GM18498 (cell line): ENCODE measurements at regions not wholly inside any gene's neighbourhood (a gene's known extent, or its start where the extent isn't known, plus 50 kb on each side); places are given as distances from the start of the nearest gene placed in this dataset.
"Not testable (repeated sequence)": the region's sequence is repeated elsewhere in the genome, so short reads cannot be mapped to it uniquely, and the experiment has no call there.

ENCODE experiments used
- ATAC-seq: cut with Tn5 transposase; IDR thresholded peaks from one replicate; pipeline ENCODE4 v1.9.1; 2021; ENCODE audit warnings: mild to moderate bottlenecking, moderate library complexity; ENCODE audit not compliant: unreplicated experiment

DNA sequence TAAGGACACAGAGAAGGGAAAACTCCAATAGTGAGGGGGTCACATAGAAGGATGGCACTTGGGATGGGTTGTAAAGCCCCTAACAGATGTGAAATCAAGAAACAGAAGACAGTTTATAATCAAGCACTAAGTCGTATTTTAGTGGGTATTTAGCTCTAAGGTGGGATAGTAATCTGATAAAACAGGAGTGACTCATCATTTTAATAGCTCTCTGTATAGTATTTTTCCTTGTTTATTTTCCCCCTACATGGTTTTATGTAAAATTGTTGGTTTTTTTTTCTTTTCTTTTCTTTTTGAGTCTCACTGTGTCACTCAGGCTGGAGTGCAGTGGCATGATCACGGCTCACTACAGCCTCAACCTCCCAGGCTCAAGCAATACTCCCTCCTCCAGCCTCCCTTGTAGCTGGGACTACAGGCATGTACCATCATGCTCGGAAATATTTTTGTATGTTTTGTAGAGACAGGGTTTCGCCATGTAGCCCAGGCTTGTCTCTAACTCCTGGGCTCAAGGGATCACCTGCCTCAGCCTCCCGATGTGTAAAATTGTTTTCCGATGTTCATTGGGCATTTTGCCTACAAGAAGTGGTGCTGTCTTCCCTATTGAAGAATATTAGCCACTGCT lies 142.6 kb upstream of the SERPINE2 start:
- no peak for ATAC-seq

DNA sequence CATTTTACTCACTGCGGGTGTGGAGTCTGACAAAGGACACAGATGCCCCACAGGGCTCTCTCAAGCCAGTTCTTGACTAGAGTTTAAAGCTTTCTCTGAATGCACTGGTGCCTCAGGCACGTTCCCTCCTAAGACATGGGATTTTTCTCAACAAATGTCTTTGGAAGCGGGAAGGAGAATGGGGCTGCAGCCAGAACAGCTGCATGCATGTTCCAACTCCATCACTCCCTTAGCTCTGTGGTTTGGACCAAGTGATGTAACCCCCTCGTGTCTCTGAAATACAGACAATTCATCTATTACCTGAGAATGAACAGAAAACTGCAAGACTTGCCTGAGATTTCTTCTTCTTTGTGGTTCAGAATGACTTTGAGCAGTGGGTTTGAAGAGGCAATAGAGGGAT lies 141.7 kb upstream of the SERPINE2 start:
- ATAC-seq = no peak

DNA sequence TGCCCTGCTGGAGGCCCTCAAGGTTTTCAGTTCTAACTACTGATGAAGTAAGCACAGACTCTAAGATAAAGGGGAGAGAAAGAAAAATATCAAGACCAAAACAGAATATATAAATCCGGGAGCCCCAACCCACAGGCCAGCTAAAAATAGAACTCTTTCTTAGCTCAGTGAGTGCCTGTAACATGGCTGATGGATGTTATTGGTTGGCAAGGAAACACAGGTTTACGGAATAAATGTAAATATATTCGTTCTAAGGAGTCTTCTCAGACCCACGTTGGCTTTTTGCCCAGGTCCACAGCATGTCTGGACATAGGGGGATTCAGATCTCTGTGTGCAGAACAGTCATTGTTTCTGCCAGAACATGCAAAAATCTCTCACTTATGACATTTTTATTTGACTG lies 139.0 kb upstream of the SERPINE2 start:
- no peak for ATAC-seq

DNA sequence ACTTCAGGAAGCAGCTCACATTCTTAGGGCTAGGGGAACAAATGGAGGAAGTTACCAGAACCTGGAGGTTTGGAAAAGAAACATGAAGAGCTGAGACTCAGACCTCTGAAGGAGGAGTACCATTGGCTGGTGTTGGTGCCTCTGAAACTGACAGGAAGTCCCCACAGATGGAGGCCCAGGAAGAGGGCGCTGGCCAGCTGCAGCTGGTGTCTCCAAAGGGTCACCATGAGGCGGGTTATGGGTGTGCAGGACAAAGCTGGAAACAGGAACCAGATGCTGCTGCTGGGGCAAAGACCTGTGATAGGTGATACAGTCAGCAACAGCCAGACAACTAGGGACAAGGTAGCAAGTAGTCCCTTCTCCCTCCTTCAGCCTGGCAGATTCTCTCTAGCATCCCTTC lies 136.5 kb upstream of the SERPINE2 start:
- ATAC-seq = no peak

DNA sequence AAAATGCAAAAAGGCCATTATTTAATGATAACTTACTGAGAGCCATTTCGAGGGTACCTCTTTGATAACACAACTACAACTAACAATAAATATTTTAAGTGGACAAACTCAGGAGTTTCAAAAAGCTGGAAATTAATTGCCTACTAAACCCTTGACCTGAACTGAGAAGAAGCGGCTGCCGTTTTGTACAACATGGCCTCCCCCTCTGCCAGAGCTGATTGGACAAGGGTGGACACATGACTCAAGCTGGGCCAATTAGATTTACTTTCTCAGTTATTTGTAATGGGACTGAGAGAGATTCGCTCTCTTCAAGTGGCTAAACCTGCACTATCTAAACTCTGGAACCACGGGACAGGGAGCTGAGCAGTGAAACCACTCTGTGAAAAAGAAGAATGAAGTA lies 135.9 kb upstream of the SERPINE2 start:
- ATAC-seq = no peak

DNA sequence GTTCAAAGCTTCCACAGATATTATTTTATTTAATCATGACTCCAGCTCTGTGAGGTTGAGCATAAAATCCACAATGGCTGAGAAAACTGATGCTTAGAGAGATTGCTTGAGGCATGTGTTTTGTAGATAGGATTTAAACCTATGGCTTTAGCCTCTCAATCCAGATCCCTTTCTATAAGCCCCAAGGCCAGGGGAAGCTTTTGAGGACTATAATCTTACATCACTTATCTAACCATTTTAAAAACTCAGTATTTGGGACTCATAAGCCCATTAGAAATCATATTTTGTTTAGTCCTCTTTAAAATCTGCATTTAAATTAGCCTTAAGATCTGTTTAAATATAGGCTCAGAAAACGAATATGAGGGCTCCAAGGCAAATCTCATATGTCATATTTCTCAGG lies 135.4 kb upstream of the SERPINE2 start:
- no peak for ATAC-seq

DNA sequence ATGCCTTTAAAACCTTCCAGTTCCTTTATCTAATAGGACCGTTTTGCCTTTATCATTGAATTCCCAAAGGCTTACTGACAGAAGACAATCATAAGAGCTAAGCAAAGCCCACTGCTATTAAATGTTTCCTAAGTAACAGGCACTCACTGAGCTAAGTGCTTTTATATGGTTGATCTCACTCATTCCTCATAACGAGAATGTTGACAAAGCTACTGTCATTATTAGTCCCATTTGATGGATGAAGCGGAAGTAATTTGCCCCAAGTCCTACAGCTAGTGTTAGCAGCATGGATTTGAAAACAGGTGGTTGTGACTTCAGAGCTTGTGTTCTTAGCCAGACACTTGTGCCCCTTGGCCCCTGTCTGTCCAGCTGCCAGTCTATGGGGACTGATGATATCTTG lies 134.8 kb upstream of the SERPINE2 start:
- no peak for ATAC-seq

DNA sequence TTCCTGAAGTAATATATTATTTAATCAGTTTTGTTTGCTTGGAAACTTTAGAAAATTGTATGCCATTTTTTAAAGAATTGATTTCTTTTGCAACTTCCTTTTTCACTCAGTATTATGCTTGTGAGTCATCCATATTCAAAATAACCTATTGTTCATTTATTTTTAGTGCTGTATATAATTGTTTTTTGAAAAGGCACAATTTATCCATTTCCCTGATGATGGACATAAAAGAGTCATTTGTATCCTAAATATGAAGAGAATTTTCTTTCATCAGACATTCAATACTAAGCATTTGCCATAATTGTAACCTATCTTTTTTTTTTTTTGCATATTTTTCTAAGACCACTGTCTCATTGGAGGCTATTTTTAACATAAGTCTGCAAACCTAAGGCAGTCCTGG lies 134.1 kb upstream of the SERPINE2 start:
- no peak for ATAC-seq

DNA sequence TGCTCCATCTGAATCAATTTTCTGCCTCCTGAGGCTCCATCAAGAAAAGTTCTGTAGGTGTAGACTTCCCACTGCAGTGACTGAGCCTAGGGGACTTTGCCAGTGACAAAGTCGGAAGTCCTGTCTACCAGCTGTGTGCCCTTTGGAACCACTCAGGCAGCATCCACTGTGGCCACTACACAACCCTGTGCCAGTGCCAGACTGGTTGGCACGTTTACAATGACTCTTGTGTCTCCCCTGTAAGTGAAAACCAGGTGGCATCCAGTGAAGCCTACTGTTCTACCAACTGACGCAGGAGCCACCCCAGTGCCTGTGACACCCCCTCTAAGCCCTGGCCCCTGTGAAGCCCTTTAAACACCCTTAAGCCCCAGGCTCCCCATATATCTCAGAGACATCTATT lies 132.1 kb upstream of the SERPINE2 start:
- ATAC-seq = no peak

DNA sequence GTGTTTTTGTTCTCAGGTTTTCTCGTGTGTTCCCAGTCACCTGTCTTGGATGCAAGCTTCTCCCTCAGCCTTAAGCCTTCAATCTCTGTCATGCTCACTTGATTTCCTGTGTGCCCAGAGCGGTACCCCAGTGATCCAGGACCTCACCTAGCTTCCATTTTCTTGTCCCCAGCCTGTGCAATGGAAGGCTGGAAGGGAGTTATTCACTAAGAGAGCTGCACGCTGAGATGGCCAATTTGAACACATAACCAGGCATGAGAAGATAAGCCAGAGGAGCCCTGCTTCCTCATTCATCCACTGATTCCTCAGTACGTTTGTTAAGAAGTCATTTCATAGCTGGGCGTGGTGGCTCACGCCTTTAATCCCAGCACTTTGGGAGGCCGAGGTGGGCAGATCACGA lies 130.8 kb upstream of the SERPINE2 start:
- no peak for ATAC-seq

DNA sequence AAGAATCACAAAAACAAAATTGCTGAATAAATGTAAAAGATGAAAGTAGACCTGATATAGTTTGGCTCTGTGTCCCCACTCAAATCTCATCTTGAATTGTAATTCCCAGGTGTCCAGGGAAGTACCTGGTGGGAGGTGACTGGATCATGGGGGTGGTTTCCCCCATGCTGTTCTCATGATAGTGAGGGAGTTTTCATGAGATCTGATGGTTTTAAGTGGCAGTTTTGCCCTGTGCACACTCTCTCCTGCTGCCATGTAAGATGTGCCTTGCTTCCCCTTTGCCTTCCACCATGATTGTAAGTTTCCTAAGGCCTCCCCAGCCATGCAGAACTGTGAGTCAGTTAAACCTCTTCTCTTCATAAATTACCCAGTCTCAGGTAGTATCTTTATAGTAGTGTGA lies 128.7 kb upstream of the SERPINE2 start:
- ATAC-seq = not testable (repeated sequence)

DNA sequence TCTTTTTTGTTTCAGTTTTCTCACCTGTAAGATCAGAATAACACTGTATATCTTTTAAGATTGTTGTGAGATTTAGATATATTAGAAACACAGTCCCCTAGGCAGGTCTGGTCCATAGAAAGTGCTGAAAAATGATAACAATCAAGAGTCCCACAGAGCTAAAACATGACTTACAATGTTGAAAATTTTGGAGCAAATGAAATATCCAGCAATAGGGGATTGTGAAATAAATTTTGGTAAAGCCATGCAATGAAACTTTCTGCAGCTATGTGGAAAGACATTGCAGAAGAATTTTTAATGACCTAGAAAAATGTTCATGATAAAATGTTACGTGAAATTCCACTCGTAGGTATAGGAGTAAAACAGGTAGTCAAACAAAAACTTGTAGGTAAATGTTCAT lies 127.6 kb upstream of the SERPINE2 start:
- no peak for ATAC-seq

DNA sequence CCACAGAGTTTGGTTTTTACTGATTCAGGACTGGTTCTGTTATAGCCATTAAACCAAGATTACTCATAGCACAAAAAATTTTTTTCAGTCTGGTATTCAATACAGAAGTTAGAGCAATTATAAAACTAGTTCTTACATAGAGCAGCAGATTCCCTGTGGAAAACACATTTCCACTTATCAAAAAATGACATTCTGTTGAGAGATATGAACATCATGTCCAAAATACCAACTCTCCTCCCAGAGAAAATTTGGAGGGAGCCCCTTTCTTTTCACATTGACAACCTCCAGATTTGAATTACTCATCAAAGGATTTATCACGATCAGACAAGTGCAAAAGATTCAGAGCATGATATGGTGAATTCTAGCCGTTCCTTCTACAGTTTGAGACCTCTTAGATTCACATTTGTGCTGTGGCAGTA lies 126.8 kb upstream of the SERPINE2 start:
- no peak for ATAC-seq

DNA sequence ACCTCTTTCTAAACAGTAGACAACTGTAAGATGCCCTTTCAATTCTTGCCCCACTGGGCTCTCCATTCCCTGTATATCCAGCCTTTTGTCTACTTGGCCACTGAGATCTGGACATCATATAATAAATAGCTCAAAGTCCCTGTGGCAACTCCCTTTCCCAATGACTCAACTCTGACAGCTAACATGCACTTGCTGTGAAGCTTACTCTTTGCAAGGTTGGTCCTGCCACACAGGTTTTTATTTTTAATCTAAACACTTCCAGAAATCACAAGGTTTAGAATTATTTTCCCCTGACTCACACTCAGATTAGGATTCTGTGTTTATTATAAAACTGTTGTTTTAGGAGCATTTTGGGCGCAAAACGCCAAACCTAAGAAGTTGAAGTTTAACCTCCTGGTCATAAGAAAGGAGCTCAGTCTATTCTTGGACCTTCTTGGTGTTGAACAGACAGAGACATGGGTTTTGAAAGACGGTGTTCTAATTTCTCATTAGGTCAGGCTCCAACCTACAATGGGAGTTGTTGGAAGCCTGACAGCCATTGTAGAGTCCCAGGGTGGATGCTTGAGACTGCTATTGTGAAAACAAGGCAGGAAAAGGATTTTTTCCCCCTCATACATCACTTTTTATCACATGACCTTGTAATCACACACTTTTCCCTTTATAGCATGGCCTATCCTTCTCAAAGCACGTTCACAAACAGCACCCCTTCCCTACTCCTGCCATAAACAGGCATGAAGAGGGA lies 124.7 kb upstream of the SERPINE2 start:
- no peak for ATAC-seq

DNA sequence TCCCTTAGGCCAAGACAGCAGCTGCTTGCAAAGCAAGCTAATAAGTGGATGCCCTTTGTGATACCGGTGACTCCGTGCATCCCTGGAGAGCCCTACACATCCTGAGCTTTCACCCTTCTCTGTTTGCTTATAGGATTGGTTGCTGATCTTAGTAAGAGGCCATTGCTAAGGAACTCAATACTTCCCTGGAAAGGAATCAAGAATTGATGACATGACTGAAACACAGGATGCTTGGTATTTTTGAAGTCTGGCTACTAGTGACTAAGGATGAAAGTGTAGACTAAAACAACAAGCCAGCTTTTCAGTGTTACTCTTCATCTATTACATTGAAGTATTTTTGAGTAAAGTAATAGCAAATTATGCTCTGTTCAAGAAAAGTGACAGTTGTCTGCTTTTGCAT lies 123.0 kb upstream of the SERPINE2 start:
- ATAC-seq = no peak

DNA sequence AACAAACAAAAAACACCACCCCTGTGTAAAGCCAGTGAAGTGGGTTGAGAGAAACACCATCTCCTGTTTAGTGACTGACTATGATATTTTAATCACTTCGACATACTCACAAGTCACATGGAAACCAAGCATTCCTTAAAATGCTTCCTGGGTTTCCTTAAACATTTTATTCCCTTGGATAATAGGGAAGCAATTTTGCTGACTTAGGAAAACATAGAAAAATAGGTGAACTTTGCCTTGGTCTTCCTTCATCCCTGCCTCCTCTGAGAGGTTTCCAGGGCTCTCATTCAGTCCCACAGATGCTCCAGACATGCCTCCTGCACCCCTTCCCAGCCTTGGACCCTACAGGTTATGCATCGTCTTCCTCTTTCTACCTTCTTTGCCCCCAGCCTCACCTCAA lies 122.6 kb upstream of the SERPINE2 start:
- no peak for ATAC-seq

DNA sequence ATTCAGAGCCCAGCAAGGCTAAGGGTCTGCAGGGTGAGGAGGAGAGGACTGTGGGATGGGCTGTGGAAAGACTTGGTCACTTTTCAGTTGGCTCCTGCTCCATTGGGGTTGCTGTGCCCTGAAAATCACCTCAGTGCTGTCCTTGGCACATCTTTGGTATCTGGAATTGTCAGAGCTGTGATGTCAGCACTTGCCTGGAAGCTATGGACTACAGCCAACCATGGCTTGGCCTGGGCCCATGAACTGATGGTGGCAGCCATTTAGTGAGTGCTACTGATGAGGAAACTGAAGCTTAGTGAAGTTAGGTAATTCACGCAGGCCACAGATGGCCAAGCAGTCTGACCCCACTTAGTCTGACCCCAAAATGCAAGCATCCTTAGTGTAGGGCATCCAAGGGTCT lies 121.8 kb upstream of the SERPINE2 start:
- no peak for ATAC-seq

DNA sequence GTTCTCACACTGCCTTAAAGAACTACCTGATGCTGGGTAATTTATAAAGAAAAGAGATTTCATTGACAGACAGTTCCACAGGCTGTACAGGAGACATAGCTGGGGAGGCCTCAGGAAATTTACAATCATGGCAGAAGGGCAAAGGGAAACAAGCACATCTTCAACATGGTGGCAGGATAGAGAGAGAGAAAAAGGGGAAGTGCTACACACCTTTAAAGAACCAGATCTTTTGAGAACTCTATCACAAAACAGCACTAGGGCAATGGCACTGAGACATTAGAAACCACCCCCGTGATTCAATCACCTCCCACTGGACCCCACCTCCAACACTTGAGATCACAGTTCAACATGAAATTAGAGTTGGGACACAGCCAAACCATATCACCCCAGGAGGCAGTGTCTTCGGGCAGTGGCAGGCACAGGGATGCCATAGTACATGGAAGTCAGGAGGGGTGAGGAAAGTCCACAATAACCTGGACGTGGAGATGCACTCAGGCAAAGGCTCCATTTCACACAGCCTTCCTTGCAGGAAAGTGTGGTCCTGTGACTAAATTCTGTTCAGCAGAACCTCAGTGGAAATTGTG lies 120.4 kb upstream of the SERPINE2 start:
- ATAC-seq = no peak

DNA sequence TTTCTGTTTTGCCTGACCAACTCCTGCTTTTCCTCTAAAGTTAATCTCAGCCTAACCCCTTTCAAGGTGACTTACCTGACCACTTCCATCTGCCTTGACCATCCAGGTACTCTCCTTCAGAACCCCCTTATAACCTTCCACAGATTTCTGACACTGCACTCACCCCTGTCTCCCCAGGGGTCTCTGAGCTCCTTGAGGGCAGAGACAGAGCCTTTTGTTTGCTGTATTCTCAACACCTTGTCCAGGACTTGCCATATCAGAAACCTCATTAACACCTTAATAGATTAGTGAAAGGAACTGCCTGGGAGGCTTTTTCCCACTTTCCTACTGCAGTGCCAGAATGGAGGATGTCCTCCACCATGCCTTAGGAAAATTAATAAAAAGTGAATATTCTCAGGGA lies 119.7 kb upstream of the SERPINE2 start:
- no peak for ATAC-seq

DNA sequence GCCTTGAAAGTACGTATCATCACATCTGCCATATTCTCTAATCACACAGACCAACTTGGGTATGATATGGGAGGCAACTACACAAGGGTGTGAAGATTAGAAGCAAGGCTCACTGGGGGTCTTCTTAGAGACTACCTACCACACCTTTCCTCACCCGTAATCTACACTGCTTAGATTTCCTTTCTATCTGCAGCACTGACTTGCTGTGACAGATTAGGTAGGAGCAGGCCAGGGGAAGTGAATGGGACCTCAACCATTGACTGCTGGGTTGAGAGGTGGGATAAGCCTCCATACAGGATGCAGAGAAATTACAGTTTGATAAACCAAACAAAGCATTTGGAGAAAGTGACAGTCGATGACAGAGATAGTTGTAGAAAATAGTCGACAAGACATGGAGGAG lies 119.0 kb upstream of the SERPINE2 start:
- ATAC-seq = no peak

DNA sequence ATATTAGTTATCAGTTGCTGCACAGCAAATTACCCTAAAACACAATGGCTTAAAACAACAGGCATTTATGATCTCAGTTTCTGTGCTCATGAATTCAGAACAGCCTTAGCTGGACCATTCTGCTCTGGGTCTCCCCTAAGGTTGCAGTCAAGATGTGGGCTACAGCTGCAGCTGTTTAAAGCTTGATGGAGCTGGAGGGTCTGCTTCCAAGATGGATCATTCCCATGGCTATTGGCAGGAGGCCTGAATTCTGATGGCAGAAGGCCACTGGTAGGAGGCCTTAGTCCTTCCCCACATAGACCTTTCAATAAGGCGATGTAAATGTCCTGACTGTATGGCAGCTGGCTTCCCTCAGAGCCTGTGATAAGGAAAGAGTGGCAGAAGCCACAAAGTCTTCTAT lies 118.6 kb upstream of the SERPINE2 start:
- ATAC-seq = no peak

DNA sequence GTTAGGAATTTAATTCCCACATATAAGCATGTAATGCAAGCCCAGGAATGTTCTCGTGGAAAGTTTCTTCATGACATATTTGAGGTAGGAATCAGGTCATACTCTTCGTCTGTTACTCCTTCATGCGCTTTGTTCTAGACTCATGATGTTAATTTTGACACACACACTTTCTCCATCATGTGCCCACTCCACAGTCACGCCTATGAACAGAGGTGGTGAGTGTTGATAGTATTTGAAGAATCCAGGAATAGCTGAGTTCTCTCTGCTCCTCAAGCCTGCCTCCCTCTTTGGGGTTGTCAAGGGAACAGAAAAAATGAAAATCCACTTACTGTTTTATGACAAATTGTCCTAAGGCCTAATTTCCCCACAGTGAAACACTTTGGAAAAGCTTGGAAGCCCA lies 117.3 kb upstream of the SERPINE2 start:
- no peak for ATAC-seq

DNA sequence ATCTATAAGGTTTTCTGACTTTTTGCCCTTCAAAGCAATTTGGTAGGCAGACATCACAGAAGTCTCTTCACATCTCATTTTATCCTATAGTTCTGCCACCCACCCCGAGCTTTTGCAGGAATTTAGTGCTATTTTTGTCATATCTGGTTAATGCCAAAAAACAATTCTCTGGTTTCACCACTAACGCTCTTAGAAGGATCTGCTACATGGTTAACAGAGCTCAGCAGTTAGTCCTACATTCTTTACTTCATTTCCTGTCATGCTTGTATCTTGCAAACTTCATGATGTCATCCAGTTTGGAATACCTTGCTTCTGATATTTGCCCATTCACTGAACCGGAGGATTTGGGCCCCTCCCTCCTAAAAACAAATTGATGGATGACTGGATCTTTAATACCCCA lies 116.8 kb upstream of the SERPINE2 start:
- no peak for ATAC-seq
